ENCODE measurements at regions not wholly inside any gene's neighbourhood (a gene's known extent, or its start where the extent isn't known, plus 50 kb on each side); places are given as distances from the start of the nearest gene placed in this dataset.
A peak's percentile ranks its signal among the peaks of the same experiment; 100 is the strongest.

DNA sequence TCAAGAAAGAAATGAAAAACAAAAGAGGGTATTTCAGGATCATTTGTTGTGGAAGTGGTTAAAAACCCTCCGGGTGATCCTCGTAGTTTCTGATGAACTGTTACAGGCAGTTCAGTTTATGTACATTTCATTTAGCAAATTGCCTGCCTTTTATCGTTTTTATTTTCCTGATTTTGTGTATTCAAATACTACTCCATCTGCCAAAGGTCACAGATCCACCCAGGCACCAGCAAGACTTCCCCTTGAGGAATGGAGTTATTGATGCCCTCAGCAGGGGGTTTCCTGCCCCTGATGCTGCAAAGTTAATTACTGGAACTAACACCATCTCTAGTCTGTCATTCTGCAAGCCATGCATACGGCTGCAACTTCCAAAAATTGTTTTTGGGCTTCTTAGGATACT lies 641.9 kb downstream of the SLC4A3 start:
- DNase-seq (ENCODE audit: low spot score) (no peak), FAIRE-seq (no peak)

DNA sequence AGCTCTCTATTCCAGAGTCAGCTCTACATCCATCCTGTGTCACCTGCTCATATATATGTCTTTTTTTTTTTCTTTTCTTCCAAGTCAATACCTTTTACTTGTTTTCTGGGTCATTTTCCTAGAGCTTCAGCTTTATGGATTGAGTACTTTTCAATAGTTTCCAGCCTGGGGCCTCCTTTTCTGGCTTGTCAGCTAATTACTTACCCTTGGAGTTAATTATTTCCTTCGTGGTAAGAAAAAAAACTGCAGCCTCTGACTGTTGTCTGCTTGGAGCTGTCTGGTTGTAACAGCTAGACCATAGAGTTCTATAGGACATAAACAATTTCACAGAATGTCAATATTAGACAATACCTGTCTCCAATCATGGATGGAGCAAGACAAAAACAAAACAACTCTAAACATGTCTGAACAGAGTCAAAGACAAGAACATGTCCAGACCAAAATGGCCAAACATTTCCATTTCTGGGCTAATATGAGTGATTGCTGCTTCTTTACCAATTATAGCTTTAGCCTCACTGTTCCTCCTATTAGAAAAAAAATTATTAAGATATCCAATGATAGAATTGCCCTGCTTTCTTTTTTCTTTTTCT lies 643.1 kb downstream of the SLC4A3 start:
- no peak for DNase-seq (ENCODE audit: low spot score)
- peak; percentile 81 for FAIRE-seq

DNA sequence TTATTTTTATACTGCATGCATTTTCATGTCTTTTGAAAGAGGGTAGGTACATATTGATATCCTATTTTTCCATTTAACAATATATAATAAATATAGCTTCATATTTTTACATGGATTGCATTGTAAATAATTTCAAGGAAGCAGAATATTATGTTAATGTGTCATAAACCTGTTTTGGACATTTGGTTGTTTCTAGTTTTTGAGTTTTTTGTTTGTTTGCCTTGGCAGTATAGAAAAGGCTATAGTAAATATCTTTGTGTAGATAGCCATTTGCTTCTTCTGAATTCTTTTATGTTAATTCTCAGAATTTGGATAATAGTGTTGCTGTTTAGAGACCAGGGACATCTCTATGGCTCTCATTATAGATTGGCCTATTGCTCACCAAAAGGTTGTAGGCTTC lies 645.2 kb downstream of the SLC4A3 start:
- no peak for FAIRE-seq
- no peak for DNase-seq (ENCODE audit: low spot score)

DNA sequence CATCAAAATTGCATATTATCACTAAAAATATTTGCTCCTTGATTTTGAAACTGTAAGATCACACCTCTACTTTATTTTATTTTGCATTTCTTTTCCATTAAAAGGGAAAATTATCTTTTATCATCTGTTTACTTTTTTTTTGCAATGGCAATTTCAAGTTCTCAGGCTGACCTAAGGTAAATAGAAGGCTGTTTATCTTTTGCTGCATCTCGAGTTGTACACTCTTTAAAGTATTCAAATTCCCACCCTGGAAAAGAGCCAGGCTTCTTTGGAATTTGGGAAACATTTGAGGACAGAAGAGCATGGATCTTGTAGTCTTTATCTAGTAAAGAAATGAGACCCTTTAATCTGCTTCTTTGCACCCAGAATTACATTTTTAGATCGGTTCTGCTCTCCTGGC lies 645.7 kb downstream of the SLC4A3 start:
- DNase-seq (ENCODE audit: low spot score): no peak

DNA sequence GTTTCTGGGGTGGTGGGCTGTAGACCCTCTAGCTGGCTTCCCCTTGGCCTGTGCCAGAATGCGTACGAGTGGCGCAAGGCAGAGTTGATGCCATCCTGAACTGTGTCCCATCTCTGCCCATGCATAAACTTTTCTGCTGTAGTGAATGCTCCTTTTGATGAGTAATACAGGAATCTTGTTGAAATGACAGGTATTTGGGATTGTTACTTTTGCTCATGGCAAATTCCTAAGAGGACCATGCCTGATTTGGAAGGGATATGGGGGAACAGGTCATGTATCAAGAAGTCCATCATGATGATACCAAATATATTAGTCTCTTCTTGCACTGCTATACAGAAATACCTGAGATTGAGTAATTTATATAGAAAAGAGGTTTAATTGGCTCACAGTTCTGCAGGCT lies 648.0 kb downstream of the SLC4A3 start:
- peak; percentile 50 for FAIRE-seq
- DNase-seq (ENCODE audit: low spot score): peak; percentile 62

More for the DNA sequence above, 645.7 kb downstream of the SLC4A3 start:
- no peak for FAIRE-seq

DNA sequence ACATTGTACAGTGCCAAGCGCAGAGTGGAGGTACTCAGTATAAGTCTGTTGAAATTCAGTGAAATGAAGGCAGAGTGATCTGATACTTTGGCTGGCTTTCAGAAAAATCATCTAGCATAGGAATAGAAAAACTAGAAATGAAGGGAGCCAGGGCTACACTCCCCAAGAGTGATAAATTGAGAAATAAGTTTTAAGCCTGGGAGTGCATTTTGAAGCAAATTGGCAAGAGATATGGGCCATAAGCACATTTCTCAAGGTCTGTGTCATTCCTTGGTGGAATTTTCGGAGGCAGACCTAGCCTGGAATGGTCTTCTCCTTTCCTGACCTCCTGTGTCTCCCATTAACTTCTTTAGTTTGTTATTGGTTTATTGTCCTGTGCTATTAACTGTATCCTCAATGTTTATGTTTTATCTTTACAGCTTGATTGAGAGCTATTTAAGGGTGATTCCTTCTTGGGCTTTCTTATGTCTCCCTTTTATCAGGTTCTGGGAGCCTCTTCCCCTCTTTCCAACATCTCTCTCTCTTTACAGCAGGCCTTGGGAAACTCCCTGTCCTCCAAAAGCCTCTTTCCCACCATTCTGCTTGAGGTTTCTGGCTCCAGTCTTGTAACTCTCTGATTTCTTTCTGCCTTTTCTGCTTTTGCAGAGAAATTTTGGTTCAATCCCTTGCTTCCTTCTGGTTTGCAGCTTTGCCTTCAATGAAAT lies 649.5 kb downstream of the SLC4A3 start:
- FAIRE-seq (no peak), DNase-seq (ENCODE audit: low spot score) (no peak)

DNA sequence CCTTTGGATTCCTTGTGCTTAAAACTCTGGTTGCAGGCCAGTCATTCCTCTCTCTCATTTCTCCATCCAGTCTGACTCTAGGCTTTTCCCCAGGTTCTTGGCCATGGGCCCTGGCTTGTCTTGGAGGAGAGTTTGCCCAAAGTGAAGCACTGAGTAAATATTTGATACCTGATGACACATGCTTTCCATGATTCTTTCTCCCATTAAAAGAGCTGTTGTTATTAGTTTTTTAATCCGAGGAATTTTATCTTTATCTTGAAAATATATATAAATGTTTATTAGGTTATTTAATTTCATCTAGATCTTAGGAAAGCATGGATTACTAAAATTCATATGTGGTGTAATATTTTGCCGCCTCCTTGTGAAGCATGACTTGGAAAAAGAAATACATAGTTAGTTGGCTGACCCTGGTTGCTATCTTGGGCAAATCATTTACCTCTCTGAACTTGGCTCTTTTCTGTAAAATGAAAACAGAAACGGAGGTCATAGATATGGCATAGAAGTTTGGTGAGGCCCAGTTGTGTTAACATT lies 650.1 kb downstream of the SLC4A3 start:
- FAIRE-seq (peak; percentile 96), DNase-seq (ENCODE audit: low spot score) (peak; percentile 88)

DNA sequence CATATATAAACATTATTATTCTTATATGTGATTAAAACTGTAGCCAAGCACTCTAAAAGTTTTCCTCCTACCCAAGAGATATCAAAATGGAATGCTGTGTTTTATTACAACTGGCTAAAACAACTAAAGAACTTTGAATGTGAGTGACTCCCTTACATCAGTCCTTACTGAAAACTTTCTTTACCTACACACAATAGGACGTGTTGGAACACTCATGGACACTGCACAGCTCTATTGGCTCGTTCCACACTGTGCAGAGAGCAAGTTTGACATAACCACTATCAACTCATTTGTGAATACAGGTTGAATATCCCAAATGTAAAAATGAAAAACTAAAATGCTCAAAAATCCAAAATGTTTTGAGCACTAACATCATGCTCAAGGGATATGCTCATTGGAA lies 650.6 kb downstream of the SLC4A3 start:
- no peak for DNase-seq (ENCODE audit: low spot score)
- no peak for FAIRE-seq

DNA sequence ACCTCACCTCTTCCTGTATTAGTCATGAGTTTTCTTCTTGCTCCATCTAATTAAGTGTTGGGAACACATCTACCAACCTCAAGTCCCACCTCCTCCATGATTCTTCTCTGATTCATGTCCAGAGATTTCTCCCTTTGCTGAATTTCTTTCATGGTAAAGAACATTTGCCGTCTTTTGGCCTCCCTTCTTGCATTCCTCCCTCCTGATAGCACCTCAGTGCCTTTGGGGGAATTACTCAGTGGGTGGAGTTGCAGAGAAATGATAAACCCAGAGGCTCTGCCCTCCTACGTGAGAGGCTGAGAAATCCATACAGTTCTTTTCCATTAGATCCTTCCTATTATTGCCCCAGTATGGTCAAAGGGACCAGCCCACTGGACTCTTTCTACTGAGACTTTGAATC lies 651.9 kb downstream of the SLC4A3 start:
- peak; percentile 96 for FAIRE-seq
- peak; percentile 96 for DNase-seq (ENCODE audit: low spot score)

DNA sequence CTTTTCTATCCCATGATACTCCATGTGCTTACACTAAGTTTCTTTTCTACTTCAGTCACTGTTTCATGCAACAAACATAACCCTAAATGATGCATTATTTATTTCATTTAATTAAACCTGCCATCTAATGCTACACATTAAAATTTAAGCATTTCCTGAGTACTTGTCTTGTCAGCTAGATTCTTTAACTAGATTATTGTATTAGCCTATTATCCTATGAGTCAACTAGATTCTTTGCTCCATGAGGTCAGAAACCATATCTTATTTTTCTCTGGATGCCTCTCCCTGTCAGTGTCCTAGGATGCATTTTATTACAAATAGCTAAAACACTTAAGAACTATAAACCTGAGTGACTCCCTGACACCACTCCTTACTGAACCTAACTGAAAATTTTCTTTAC lies 652.4 kb downstream of the SLC4A3 start:
- DNase-seq (ENCODE audit: low spot score) (peak; percentile 60), FAIRE-seq (no peak)

DNA sequence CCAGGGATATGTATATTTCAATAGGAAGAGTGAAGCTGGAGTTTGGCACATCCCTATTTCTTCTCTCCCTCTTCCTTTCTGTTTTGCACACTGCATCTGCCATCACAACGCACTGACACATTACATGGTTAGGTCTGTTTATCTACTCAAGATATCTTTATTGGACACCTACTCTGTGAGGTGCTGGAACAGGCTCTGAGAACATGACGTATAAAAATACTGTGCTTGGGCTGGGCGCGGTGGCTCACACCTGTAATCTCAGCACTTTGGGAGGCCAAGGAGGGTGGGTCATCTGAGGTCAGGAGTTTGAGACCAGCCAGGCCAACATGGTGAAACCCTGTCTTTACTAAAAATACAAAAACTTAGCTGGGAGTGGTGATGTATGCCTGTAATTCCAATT lies 653.3 kb downstream of the SLC4A3 start:
- FAIRE-seq: no peak

DNA sequence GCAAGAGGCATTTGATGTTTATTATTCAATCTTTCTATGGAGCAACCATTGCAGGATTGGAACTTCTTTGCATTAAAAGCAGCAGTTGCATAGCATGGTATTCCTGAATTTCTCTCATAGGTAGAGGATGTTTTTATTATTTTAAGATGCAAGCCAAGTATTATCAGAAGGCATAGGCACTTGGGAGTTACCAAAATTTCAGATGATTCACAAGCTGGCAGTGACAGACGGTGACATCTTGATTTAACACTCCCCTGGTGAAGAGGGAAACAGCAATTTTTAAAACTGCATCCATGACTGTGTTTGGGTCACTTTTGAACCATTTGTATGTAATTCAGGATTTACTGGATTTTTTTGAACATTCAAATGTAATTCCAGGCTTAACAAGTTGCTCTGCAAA lies 654.3 kb downstream of the SLC4A3 start:
- DNase-seq (ENCODE audit: low spot score) (no peak), FAIRE-seq (no peak)

More for the DNA sequence above, 653.3 kb downstream of the SLC4A3 start:
- DNase-seq (ENCODE audit: low spot score): no peak

DNA sequence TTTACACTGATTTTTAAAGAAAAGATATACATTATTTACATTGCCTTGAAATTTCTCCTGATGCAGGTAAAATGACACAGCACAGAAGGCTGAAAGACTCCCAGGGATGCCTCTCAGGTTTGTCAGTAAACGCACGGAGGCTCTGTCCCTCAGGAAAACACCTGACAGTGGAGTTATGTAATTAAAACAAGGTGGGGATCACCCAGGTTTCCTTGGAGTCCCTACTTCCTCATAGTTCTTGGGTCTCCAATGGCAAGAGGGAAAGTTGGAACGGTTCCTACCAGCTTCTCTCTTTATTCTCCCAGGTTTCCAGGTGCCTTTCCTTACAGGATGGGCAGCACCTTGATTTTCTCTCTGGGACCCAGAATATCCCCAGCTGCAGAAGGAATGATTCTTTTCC lies 654.8 kb downstream of the SLC4A3 start:
- FAIRE-seq: no peak

DNA sequence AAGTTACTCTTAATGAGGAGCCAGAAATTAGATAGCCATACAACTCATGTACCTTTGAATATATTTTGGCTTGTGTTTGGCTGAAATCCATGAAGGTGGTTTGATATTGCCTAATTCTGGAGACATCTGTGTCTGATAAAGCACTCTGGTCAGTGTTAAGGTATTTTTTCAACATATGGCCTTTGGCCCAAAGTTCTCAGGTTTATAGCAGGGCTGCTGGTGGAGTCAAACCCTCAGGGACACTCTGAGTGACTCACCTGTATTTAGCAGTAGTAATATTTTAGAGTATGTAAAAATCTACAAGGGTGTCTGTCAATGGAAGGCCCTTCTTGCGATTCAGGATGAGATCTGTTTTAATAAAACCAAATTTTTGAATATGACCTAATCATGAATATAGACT lies 666.5 kb downstream of the SLC4A3 start:
- no peak for FAIRE-seq
- DNase-seq (ENCODE audit: low spot score): no peak

More for the DNA sequence above, 654.8 kb downstream of the SLC4A3 start:
- no peak for DNase-seq (ENCODE audit: low spot score)

DNA sequence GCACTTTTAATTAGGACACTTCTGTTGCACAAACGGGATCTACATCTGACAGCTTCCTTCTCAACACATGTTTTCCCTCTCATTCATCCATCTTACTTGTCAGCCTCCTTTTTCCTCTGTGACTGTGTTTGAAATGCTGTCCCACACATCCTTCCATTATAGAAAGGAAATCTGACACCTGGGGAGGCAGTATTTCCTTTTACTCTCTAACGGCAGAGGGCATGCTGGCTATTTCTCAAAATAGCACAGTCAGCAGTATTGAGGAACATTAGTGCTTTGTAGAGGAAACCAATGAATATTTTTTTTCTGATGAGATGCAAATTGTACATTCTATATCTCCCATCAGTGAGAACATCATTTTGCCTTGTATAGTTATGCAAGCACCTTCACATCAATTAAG lies 668.7 kb downstream of the SLC4A3 start:
- no peak for FAIRE-seq

DNA sequence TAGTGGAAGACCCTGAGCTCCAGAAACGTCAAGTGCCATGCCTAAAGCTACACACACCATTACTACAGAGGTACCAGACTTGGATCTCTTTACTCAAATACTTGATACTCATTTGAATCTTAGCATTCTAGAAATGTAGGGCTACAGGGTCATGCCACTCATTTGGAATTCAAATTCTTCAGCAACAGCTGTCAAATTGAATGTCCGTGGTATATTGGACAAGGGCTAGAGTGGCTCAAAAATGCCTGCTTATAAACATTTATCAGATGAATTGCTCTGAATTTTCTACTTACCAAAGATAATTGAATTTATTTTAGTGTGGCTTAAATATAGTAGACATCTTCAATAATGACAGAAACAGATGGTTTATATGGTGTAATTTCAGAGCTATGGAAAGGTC lies 669.7 kb downstream of the SLC4A3 start:
- no peak for FAIRE-seq
- DNase-seq (ENCODE audit: low spot score): no peak

More for the DNA sequence above, 668.7 kb downstream of the SLC4A3 start:
- no peak for DNase-seq (ENCODE audit: low spot score)

DNA sequence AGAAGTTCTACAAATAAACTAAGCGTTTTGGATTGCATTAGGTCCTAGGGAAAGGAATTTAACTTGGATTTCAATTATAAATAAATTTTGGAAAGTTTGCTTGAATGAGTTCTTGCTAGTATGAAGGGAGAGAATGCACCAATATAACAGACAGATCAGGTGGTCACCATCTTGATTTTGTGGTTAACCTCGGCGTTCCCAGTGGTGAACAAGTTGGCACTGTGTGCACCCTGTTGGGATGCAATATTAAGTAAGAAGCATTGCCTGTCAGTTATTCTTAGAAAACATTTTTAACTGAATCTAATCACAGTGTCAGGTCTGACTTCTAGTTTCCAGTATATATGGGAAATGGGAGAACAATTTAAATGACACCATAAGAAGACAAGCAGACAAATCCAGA lies 673.4 kb downstream of the SLC4A3 start:
- peak; percentile 60 for FAIRE-seq

DNA sequence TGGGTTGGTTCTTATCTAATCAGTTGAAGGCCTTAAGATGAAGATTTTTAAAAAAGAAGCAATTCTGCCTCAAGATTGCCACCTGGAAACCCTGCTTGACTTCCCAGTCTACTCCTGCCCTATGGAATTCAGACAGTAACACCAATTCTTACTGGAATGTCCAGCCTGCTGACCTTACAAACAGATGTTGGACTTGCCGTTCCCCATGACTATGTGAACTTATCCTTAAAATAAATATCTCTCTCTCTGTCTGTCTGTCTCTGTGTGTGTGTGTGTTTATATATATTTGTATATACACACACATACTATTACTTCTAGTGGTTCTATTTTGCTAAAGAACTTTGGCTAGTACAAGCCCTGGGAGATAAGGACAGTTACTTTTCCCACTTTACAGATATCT lies 675.3 kb downstream of the SLC4A3 start:
- DNase-seq (ENCODE audit: low spot score) (no peak), FAIRE-seq (no peak)

More for the DNA sequence above, 673.4 kb downstream of the SLC4A3 start:
- DNase-seq (ENCODE audit: low spot score): no peak

DNA sequence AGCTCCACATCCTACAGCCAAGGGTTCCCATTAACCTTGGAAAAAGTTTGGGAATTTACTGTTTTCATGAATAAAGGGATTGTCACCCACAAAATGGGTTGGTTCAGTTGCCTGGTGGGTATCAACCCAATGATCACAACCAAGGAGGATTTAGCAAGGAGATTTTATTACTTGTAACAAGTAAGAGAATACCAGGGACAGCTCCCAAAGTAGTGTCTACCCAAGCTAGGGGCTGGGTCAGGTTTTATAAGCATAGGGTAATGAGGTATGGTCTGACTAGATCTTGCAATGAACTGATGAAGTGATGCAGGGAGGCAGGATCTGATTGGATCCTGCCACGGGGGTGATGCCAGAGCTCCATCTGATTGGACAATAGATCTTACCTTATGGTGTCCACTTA lies 681.8 kb downstream of the SLC4A3 start:
- no peak for DNase-seq (ENCODE audit: low spot score)
- FAIRE-seq: no peak

DNA sequence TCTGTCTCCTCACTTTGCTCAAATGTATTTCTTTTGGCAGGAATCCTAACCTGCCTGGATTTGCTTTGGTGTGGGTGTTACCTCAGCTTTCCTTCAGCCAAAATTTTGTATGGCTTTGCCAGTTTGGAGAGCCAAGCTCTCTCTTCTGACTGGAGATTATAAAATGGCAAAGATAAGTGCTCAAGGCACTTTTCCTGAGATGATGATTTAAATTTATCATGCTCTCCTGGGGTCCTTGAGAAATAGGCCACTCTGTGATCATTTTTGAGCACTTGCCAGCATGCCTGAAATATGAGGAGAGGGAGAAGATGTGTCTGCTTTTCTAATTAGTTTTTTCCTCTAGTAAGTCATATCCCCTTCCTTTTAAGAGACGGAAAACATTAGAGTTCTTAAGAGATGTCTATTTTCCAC lies 683.0 kb downstream of the SLC4A3 start:
- no peak for FAIRE-seq
- DNase-seq (ENCODE audit: low spot score): no peak

DNA sequence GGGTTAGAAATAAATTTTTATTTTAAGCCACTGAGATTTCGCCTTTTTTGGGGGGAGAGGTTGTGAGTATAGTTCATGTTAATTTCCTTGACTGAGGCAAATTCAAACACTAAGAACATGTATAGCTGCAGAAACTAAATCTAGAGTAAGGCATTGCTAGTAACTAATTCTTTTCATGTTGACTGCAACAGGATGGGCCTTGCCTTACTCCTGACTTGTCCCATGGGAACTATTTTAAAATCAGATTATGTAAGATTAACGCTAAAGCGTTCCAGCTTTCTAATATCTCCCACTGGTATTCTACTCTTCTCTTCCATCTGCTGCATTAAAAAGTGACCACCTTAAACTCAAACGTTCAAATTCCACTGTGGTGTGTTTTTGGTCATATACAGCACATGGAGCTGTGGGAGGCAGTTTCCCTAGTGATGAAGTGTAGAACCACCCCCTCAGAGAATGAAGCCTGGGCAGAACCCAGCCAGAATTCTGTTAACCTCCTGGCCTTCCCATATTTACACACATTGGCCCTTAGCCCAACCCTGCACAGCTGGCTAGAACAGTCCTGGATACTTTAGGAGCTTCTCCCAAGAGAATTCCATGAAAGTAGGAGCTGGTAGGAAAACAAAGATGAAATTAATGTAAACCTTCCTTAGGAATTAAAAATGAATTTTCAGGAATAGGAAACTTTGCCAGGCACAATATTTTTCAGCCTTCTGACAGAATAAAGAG lies 687.8 kb downstream of the SLC4A3 start:
- DNase-seq (ENCODE audit: low spot score) (no peak), FAIRE-seq (no peak)

DNA sequence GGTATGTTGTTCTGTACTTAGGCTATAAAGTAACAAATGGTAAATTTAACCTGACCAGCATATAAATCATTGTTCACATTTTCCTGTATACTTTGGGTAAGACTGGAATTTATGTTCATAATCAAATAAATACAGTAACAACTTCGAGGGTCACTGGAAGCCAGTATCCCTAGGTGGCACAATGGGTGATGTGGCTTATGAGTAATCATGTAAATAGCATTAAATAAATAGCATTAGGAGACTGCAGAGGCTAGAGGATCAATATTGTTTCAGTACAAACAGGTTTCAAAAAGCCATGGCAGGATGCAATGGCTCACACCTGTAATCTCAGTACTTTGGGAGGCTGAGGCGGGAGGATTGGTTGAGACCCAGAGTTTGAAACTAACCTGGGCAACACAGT lies 690.6 kb downstream of the SLC4A3 start:
- no peak for FAIRE-seq

More for the DNA sequence above, 690.6 kb downstream of the SLC4A3 start:
- no peak for DNase-seq (ENCODE audit: low spot score)
